Endothelial cell of umbilical vein (primary cell): ENCODE measurements at regions not wholly inside any gene's neighbourhood (a gene's known extent, or its start where the extent isn't known, plus 50 kb on each side); places are given as distances from the start of the nearest gene placed in this dataset.

Experiments
- CTCF ChIP-seq, 2 donors: IDR thresholded peaks; 1 replicate in 1 of 2; 2 replicates in 1 of 2; pipeline ENCODE4 v1.5.1; 2011; ENCODE audit warnings: low read length in 2 of 2, mild to moderate bottlenecking in 2 of 2, moderate library complexity in 2 of 2, control low read depth in 1 of 2, inconsistent platforms in 1 of 2, low read depth in 1 of 2; ENCODE audit not compliant: insufficient read depth in 1 of 2; ENCODE audit errors: extremely low read depth in 1 of 2
- EZH2 ChIP-seq: IDR thresholded peaks from 2 replicates; pipeline ENCODE4 v1.6.1; 2012; ENCODE audit warnings: borderline replicate concordance, low read depth, mild to moderate bottlenecking, moderate library complexity, low read length, inconsistent platforms; ENCODE audit not compliant: severe bottlenecking
- FOS ChIP-seq: IDR thresholded peaks from 2 replicates; pipeline ENCODE4 v1.6.1; 2011; ENCODE audit warnings: mild to moderate bottlenecking, low read length, moderate library complexity, borderline replicate concordance; ENCODE audit not compliant: insufficient read depth
- JUN ChIP-seq: IDR thresholded peaks from 2 replicates; pipeline ENCODE4 v1.6.1; 2011; ENCODE audit warnings: borderline replicate concordance, low read depth; ENCODE audit not compliant: insufficient read length, insufficient read depth
- POLR2A ChIP-seq: IDR thresholded peaks from 2 replicates; pipeline ENCODE4 v1.6.1; 2012; ENCODE audit warnings: low read depth, mild to moderate bottlenecking, control low read depth, low read length
- POLR2AphosphoS5 ChIP-seq: IDR thresholded peaks from 2 replicates; pipeline ENCODE4 v1.6.1; 2012; ENCODE audit warnings: low read depth, mild to moderate bottlenecking, control low read depth, low read length, moderate library complexity; ENCODE audit not compliant: insufficient read depth
- TF ChIP-seq, protein P1 (sequence below): IDR thresholded peaks from 2 replicates; pipeline ENCODE4 v1.6.1; 2011; ENCODE audit not compliant: insufficient read depth, insufficient read length

- TF ChIP-seq EZH2: no peak
- TF ChIP-seq CTCF (IDR thresholded peaks at IDR 0.05; ENCODE audit: extremely low read depth in 1 of 2, insufficient read depth in 1 of 2, low read depth in 1 of 2, low read length in 2 of 2): no peak
- no peak for TF ChIP-seq POLR2A
- TF ChIP-seq JUN: peak; percentile 1
- TF ChIP-seq POLR2AphosphoS5: no peak
- peak; percentile 43 for TF ChIP-seq FOS
- TF ChIP-seq, protein P1, sequence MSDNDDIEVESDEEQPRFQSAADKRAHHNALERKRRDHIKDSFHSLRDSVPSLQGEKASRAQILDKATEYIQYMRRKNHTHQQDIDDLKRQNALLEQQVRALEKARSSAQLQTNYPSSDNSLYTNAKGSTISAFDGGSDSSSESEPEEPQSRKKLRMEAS: peak; percentile 53
These were observed 889.1 kb upstream of the MAP3K7 start for GRCh38 chr6:91476000-91476399.
